Common myeloid progenitor, CD34-positive (primary cell): ENCODE measurements at regions not wholly inside any gene's neighbourhood (a gene's known extent, or its start where the extent isn't known, plus 50 kb on each side); places are given as distances from the start of the nearest gene placed in this dataset.

Experiments used
- CTCF ChIA-PET: fragments of 350-600 bp; sonication (Branson Sonifier 250); formaldehyde crosslinking; loops from one replicate; lab custom pipeline; 2021; ENCODE audit warnings: antibody characterized with exemption; lab: Charles Lee
- POLR2A ChIA-PET: fragments of 350-600 bp; sonication (Branson Sonifier 250); formaldehyde crosslinking; loops from one replicate; lab custom pipeline; 2021; ENCODE audit warnings: antibody characterized with exemption; lab: Charles Lee
- DNase-seq, 3 donors: peaks; one replicate each; pipeline versions ENCODE4 v3.0.0 to v3.0.0-alpha.2; 2013
- H3K27ac ChIP-seq, 2 experiments: 1 replicate in 1 of 2; 2 replicates in 1 of 2; pipeline ENCODE4 v1.7.0; 2013; ENCODE audit warnings: inconsistent platforms in 2 of 2, low read length in 2 of 2, mild to moderate bottlenecking in 2 of 2, low read depth in 1 of 2, moderate library complexity in 1 of 2; ENCODE audit not compliant: severe bottlenecking in 2 of 2, insufficient read depth in 1 of 2, poor library complexity in 1 of 2
- H3K27me3 ChIP-seq, 5 experiments: replicated peaks in 2 of 5; 1 replicate in 3 of 5; 2 replicates in 2 of 5; pipeline versions ENCODE4 v1.6.1 to v1.7.0; 2013; ENCODE audit warnings: low read length in 4 of 5, mild to moderate bottlenecking in 2 of 5, moderate library complexity in 2 of 5, inconsistent platforms in 1 of 5; ENCODE audit not compliant: insufficient read depth in 5 of 5, control insufficient read depth in 4 of 5
- H3K36me3 ChIP-seq, 4 experiments: 1 replicate in 2 of 4; 2 replicates in 2 of 4; pipeline versions ENCODE4 v1.6.1 to v1.7.0; 2013; ENCODE audit warnings: low read length in 3 of 4, control low read depth in 1 of 4, mild to moderate bottlenecking in 1 of 4; ENCODE audit not compliant: control insufficient read depth in 4 of 4, insufficient read depth in 4 of 4
- H3K4me1 ChIP-seq, 4 experiments: 1 replicate in 3 of 4; 2 replicates in 1 of 4; pipeline versions ENCODE4 v1.6.1 to v1.7.1; 2013; ENCODE audit warnings: low read length in 3 of 4, mild to moderate bottlenecking in 3 of 4, control low read depth in 1 of 4, inconsistent platforms in 1 of 4, moderate library complexity in 1 of 4; ENCODE audit not compliant: control insufficient read depth in 4 of 4, insufficient read depth in 4 of 4; ENCODE audit errors: control extremely low read depth in 1 of 4
- H3K4me3 ChIP-seq, 7 experiments: 1 replicate in 4 of 7; 2 replicates in 3 of 7; pipeline versions ENCODE4 v1.5.1 to v1.7.0; 2013; ENCODE audit warnings: mild to moderate bottlenecking in 7 of 7, low read length in 6 of 7, moderate library complexity in 6 of 7, inconsistent platforms in 2 of 7, low read depth in 2 of 7, control low read depth in 1 of 7; ENCODE audit not compliant: insufficient read depth in 4 of 7, control insufficient read depth in 1 of 7; ENCODE audit errors: extremely low read depth in 1 of 7
- H3K9me3 ChIP-seq, 5 experiments: 1 replicate in 4 of 5; 2 replicates in 1 of 5; pipeline versions ENCODE4 v1.6.1 to v1.7.1; 2013; ENCODE audit warnings: low read length in 4 of 5, mild to moderate bottlenecking in 2 of 5, inconsistent platforms in 1 of 5, low read depth in 1 of 5, moderate library complexity in 1 of 5; ENCODE audit not compliant: control insufficient read depth in 4 of 5, insufficient read depth in 2 of 5; ENCODE audit errors: control extremely low read depth in 1 of 5
- WGBS: methylation state at CpG from one replicate; pipeline ENCODE4 v1.1.5; 2013; ENCODE audit not compliant: insufficient coverage; 5-methylcytosine and 5-hydroxymethylcytosine counted together

- no peaks in the 10 kb centered on the region for H3K27me3 ChIP-seq
- no peak overlapping the region for H3K4me3 ChIP-seq
- WGBS = 94% methylated on average over 4 of the region's 4 CpGs
- no peaks in the 10 kb centered on the region for H3K36me3 ChIP-seq
- peaks cover 0 to 26% (median 4%) of the 10 kb centered on the region in 5 experiments for H3K9me3 ChIP-seq
- CTCF ChIA-PET = no interaction called here
- POLR2A ChIA-PET = no interaction called here
- no peak for DNase-seq
- no peak overlapping the region for H3K27ac ChIP-seq
- no peaks in the 10 kb centered on the region for H3K4me1 ChIP-seq
Observed at GRCh38 chr1:221503268-221503667, 238.6 kb downstream of the DUSP10 start.

GRCh38 chr1:221509575-221510355 is 232.1 kb downstream of the DUSP10 start:
- POLR2A ChIA-PET = no interaction called here
- Histone ChIP-seq H3K36me3 (no peaks in the 10 kb centered on the region), H3K9me3 (peaks cover 0 to 17% (median 4%) of the 10 kb centered on the region in 5 experiments), H3K27ac (no peak overlapping the region), H3K4me3 (no peak overlapping the region), H3K27me3 (no peaks in the 10 kb centered on the region), H3K4me1 (no peaks in the 10 kb centered on the region)
- CTCF ChIA-PET = no interaction called here
- WGBS = no CpG with 5 or more reads among the region's 3 CpGs
- DNase-seq = no peak

- no peak overlapping the region for H3K4me3 ChIP-seq
- POLR2A ChIA-PET = no interaction called here
- H3K27me3 ChIP-seq = no peaks in the 10 kb centered on the region
- DNase-seq = no peak
- no peaks in the 10 kb centered on the region for H3K36me3 ChIP-seq
- WGBS = 80% methylated on average over 3 of the region's 3 CpGs
- H3K9me3 ChIP-seq = peaks cover 0 to 7% (median 0%) of the 10 kb centered on the region in 5 experiments
- H3K27ac ChIP-seq = no peak overlapping the region
- H3K4me1 ChIP-seq = no peaks in the 10 kb centered on the region
- CTCF ChIA-PET = no interaction called here
Observed at GRCh38 chr1:221510793-221511503, 230.9 kb downstream of the DUSP10 start.

GRCh38 chr1:221511797-221512196 is 230.1 kb downstream of the DUSP10 start:
- WGBS = 87% methylated on average over 3 of the region's 3 CpGs

GRCh38 chr1:221514806-221515205 is 227.1 kb downstream of the DUSP10 start:
- Histone ChIP-seq H3K4me3 (no peak overlapping the region), H3K9me3 (no peaks in the 10 kb centered on the region), H3K4me1 (no peaks in the 10 kb centered on the region), H3K36me3 (no peaks in the 10 kb centered on the region), H3K27me3 (no peaks in the 10 kb centered on the region), H3K27ac (no peak overlapping the region)
- CTCF ChIA-PET = no interaction called here
- no peak for DNase-seq
- POLR2A ChIA-PET = no interaction called here

More at GRCh38 chr1:221511797-221512196, 230.1 kb downstream of the DUSP10 start:
- Histone ChIP-seq H3K36me3 (no peaks in the 10 kb centered on the region), H3K27ac (no peak overlapping the region), H3K4me3 (no peak overlapping the region), H3K27me3 (no peaks in the 10 kb centered on the region), H3K4me1 (no peaks in the 10 kb centered on the region), H3K9me3 (peaks cover 0 to 1% (median 0%) of the 10 kb centered on the region in 5 experiments)
- ChIA-PET CTCF (no interaction called here), POLR2A (no interaction called here)
- DNase-seq = no peak

- no peak overlapping the region for H3K27ac ChIP-seq
- CTCF ChIA-PET = no interaction called here
- no peaks in the 10 kb centered on the region for H3K27me3 ChIP-seq
Observed at GRCh38 chr1:221515496-221515895, 226.4 kb downstream of the DUSP10 start.

GRCh38 chr1:221517961-221518360 is 223.9 kb downstream of the DUSP10 start:
- H3K4me1 ChIP-seq = no peaks in the 10 kb centered on the region
- no CpG with 5 or more reads among the region's 1 CpG for WGBS
- no peak for DNase-seq
- POLR2A ChIA-PET = no interaction called here
- CTCF ChIA-PET = interaction anchor here (1.6 kb wide), 1 partner anchor 25 kb away, joined by 3 read pairs; no protein-coding TSS in a partner anchor
- H3K27ac ChIP-seq = no peak overlapping the region
- H3K9me3 ChIP-seq = no peaks in the 10 kb centered on the region
- no peak overlapping the region for H3K4me3 ChIP-seq
- no peaks in the 10 kb centered on the region for H3K36me3 ChIP-seq
- no peaks in the 10 kb centered on the region for H3K27me3 ChIP-seq

More at GRCh38 chr1:221515496-221515895, 226.4 kb downstream of the DUSP10 start:
- no peak overlapping the region for H3K4me3 ChIP-seq
- POLR2A ChIA-PET = no interaction called here
- no peaks in the 10 kb centered on the region for H3K4me1 ChIP-seq
- H3K36me3 ChIP-seq = no peaks in the 10 kb centered on the region
- DNase-seq = no peak
- no peaks in the 10 kb centered on the region for H3K9me3 ChIP-seq
